SKM-1 treated with dmso at 0.1 percent for 144 hours (cell line): ENCODE measurements at regions not wholly inside any gene's neighbourhood (a gene's known extent, or its start where the extent isn't known, plus 50 kb on each side); places are given as distances from the start of the nearest gene placed in this dataset.

ENCODE experiments used
- DNase-seq: peaks from one replicate; lab custom pipeline; 2025; ENCODE audit not compliant: unreplicated experiment; lab: John Stamatoyannopoulos, UW

DNA sequence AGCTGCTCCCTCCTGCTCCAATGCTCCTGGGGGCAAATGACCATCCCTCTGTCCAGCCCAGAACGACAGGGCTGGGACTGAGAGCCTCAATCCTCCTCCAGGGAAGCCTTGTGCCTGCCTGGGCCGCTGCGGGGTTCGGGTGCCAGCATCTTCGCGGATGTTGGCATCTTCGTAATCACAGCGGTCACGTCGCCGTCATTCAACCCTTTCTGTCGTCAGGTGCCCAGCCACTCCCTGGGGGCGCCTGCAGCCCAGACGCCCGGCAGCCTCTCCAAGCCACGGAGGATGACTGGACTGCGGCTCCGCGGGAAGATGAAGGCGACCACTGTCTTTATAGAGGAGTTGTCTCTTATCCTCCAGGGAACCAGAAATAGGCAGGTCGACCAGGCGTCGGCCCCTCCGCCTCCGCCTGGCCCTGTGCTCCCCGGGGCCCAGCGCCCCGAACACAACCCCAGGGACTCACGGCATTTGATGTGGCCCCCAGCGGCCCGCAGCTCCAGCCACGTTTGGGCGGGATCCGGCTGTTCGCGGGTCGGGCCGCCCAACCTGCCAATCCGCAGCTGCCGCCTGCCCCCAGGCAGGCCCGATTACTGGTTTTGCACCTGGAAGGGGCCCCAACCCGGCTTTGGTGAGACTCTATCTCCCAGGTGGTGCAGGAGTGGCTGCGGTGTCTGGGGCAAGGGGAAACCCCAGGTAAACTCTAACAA is 113.9 kb downstream of the THNSL2 start:
- no peak for DNase-seq

DNA sequence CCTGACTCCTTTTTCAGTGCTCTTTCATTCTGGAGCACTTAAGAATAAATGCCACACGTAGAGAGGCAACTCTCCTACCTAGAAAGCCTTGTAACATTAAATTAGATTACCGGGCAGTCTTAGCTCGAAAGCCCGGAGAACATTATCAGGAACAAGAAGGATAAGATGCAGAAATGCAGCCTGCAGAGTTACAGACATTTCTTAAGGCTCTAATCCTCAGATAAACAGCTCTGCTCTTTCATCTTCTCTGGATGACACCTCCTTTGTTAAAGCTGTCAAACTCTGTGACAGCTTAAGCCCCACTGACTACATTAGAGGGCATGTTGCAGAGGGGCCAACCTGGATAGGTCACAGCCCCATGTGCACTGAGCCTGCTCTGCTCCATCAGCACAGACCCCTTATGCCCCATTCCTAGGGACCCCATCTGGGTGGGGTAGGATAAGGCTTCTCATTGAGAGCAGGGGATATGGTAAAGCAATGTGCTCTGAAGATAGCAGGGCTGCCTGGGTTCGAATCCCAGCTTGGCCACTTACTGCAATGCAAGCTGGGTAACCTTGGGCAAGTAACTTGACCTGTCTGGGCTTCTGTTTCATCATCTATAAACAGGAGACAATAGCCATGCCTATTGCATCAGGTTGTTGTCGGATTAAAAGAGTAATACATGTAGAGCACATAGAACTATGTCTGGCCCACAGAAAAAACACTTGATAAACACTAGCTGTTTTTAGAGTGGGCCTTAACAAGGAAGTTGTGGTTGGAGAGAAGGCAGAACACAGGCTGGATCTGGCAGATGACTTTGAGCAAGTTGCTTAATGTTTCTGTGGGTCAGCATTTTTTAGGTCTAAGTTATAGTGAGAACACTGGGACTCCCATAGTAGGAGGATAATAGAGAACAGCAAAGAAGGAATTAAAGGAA is 111.4 kb downstream of the THNSL2 start:
- DNase-seq = peak; percentile 94

DNA sequence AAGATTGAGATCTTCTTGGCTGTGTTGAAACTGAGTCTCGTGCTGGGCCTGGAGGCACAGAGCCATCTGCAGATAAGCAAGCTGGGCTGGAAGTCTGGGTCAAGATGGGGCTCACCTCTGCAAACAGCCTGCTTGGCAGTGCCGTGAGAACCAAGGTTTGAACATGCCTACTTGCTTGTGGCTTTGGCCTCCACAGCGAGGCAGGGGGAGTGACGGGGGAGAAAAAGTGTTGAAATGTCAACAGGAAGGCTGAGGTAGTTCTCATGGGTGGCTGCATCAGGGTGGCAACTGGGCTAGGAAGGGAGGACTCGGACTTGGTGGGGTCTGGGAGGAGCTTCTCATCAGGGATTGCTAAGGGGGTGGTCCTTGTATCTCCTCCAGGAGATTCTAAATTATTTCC is 99.7 kb downstream of the THNSL2 start:
- no peak for DNase-seq

DNA sequence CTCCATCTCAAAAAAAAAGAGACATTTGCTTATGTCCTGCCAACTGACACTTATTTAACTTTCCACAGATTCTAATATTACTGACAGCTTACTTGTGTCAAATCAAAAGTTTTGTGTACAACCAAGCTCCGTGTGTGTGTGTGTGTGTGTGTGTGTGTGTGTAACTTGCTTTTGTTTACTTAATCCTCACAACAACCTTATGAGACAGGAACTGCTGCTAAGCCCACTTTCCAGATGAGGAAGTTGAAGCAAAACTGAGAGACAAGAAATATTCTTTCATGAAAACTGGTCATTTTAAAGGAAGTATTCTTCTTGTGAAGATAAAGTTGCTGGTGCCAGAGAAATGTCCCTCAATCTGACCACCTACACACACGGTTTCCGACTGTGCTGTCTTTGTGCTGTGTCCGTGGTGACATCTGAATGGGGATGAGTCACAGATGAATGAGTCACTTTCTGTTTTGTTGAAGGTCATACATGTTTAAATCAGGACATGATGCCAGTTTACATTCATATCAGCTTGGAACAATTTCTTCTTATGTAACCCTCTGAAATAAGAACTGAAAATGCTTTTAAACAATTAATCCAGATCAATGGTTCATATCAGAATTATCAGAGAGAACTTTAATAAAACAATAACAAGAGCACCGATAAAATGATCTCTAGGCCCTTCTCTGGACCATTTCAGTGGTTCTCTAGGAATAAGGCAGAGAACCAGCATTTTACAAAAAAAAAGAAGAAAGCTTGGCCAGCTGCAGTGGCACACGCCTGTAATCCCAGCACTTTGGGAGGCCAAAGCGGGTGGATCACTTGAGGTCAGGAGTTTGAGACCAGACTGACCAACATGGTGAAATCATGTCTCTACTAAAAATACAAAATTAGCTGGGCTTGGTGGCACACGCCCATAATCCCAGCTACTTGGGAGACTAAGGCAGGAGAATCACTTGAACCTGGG is 95.5 kb downstream of the THNSL2 start:
- peak; percentile 69 for DNase-seq

DNA sequence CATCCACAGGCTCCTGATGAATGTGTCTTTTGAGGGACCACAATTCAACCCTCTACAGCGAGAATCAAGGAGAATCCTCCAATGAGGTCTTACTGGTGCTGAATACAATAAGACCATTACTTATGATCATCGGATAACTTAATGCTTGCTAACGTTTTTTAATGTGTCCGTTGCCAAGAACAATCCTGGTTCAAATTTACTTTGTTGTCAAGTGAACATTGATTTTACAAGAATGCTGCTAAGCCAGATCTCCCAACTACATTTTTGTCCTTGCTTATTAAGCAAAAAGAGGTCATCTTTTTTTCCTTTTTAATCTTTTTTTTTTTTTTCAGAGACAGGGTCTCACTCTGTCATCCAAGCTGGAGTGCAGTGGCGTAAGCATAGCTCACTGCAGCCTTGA is 93.7 kb downstream of the THNSL2 start:
- no peak for DNase-seq

DNA sequence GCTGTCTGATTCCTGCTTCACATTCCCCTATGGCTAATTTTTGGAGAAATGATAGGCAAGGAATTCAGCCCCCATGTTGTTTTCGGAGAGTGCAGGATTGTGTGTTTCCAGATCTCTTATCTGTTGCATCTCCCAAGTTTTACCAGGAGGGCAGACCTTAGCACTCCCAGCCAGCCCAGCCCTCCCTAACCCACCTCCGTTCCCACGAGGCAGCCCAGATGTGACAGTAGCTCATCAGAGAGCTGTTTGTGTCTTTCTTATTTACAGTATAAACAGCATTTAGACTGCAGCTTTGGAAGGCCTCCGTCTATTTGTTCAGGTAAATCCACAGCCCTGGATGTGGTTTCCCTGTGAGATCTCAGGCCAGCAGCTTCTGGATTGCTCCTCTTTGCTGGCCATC is 91.6 kb downstream of the THNSL2 start:
- DNase-seq = no peak

DNA sequence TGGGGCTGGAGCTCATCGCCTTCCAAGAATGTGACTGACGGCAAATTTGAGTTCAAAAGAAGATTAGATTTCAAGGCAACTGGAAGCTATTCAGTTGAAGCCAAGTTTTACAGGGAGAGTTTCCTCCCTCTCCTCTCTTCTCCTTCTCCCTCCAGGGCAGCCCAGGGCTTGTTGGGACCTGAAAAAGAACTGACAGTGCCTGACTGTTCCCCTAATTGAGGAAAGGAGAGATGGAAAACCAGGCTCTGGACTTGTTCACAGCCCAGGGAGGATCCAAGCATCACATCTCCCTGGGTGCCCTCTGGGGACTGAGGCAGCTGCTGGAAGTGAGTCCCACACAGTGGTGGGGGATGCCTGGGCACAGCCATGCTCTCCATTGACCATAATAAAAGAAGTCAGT is 88.1 kb downstream of the THNSL2 start:
- DNase-seq = no peak

DNA sequence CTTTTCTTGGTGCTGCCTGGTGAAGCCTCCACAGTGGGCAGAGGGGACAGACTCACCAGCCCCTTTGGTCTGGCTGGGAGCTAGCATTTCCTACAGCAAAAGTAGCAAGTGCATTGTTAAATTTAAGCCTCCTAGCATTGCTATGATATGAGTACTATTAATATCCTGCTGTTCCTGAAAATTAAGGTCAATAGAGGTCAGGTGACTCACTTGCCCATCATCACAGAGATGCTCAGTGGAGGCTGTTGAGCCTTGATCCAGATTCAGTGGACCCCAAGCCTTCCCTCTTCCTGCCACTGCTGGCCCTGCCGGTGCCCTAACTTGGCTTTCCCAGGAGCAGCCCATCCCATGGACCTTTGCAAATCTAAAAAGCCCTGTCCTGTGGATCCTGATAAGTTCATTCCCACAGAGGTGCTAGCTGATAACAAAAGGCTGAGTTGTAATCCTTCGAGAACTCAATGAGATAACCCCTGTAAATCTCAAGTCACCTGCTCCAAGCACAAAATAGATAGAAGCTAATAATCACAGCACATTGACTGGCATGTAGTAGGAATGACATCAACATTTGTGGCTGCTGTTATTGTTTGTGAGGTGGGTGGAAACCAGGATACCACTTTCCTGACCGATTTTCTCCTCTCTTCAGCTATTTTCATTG is 84.4 kb downstream of the THNSL2 start:
- no peak for DNase-seq

DNA sequence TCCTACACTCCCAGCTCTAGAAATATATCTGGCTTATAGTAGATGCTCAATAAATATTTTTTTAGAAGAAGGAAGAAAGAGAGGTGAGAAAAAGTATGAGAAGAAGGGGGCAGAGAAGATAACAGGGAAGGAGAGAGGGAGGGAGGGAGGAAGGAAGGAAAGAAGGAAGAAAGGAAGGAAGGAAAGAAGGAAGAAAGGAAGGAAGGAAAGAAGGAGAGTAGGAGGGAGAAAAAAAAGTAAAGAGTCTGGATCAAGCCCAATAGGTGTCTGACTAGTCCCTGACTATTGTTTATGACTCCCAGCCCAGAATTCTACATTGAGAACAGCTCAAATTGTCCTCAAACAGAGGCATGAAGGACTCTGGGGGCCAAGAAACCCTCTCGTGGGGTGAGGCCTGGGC is 83.9 kb downstream of the THNSL2 start:
- no peak for DNase-seq

DNA sequence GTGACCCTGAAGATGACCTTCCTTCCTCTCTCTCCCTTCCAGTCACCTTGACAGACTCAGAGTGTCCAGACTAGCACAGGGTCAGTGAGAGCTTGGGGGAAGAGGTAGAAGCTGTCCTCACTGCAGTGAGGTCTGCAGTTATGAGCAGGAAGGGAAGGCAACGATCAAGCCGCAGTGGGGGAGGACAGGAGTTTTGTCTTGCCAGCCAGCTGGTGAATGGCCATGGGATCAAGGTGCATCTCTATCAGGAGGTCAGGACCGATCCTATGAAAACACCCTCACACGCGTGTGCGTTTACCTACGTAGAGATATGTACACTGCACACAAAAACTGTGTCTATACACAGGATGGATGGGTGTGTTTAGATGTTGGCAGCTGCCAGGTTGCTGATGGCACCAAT is 83.2 kb downstream of the THNSL2 start:
- no peak for DNase-seq

DNA sequence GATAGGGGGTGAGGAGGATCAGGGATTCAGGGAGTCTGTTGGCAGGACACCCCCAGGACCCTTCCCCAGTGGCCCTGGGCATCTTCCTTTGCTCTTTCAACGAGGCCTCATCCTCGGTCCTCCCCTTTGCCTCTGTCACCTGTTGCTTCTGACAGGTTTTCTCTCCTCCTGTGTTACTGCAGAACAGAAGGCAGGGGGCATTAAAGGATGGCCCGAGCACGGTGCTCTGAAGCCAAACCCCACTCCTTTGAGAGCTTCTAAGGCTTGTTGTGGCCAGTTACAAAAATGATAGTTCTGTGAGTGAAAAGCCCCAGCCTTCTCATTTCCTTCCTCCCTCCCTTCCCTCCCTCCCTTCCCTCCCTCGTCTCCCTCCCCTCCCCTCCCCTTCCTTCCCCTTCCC is 82.5 kb downstream of the THNSL2 start:
- no peak for DNase-seq

DNA sequence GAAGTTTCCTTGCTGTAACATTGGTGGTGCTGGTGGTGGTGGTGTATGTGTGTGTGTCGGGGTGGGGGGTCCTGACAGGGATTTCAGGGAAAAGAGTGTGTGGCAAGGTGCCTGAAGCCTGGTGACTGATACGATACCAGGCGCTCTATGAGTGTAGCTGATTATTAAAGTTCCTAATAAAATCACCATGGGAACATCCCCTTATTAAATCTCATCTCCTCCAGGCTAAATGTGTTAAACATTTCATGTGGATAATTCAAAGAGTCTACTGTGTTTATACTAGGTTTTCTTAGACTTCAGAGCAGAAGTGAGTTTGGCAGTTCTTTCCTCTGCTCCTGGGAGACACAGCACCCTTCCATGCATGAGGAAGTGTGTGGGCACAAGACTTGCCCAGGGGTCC is 82.0 kb downstream of the THNSL2 start:
- no peak for DNase-seq

DNA sequence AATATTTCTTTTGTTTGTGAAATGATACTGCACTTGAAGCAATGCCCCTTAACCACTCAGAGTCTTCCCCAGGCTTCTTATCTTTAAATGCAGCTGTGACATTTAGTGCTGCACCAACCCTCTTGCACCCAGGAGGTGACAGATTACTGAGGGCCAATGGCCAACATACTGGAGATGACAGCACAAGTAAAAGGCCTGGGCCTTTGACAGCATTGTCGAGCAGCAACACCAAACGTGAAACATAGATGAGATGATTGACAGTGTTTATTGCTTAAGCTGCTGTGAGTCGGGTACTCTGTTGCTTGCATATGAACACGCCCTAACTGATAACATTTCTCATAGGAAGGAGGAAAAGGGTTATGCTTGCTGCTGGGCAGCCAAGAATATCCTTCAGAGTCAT is 80.3 kb downstream of the THNSL2 start:
- DNase-seq = no peak

DNA sequence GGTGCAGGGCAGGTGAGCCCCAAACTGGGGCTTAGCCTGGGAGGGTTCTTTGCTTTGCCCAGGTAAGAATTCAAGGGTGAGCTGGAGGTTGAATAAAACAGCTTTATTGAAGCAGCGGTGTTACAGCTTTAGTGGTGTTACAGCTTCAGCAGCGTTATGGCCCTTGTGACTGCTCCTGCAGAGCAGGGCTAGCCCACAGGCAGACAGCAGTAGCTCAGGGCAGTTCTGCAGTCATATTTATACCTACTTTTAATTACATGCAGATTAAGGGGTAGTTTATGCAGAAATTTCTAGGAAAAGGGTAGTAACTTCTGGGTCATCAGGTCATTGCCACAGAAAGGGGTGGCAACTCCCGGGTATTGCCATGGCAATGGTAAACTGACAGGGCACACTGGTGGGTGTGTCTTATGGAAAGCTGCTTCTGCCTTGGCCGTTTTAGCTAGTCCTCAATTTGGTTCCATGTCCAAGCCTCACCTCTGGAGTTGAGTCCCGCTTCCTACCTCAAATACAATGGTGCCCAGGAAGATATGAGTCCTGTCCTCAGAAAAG is 78.2 kb downstream of the THNSL2 start:
- no peak for DNase-seq

DNA sequence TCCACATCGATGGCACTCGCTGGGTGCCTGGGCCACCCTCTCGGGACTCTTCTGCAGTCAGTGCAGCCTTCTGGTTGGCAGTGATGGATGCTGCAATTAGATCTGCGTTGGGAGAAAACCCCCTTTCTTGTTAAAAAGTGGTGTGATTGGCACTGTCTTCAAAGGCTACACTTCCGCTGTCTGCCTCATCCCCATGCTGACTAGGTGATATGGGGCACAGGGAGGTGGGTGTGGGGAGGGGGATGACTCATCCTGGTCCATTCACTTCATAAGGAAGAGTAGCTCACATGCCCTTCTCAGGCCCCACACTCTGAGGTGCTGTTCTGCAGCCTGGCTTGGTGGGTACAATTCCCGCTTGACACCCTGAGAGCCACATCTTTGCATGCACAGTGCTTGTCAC is 77.4 kb downstream of the THNSL2 start:
- DNase-seq = no peak

DNA sequence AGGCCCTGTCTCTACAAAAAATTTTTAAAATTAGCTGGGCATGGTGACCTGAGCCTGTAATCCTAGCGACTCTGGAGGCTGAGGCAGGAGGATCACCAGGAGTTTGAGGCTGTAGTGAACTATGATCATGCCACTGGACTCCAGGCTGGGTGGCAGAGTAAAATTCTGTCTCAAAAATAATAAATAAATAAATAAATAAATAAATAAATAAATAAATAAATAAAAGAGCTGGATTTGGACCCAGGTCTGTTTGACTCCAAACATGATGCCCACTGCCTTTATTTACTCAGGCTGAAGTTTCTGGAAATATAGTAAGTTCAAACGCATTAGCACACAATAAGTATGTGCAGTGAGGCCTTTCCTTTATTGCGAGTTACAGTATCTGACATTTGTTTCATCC is 75.0 kb downstream of the THNSL2 start:
- no peak for DNase-seq

DNA sequence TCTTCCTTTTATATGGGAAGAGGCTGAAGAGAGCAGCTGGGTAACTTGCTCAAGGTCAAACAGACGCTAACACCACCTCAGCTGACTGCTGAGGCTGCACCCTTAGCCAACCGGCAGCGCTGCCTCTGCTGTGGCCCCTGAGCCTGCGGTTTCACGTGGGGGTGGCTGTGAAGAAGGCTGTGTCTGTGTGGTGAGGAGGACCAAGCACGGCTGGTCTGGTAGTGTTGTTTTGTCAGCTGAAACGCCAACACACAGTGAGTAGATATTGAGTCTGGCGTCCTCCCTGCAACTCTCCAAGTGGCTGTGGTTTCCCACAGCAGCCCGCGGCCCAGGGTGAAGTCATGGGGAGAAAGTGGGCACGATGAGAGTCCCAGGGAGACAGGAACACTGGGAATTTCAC is 69.6 kb downstream of the THNSL2 start:
- no peak for DNase-seq

DNA sequence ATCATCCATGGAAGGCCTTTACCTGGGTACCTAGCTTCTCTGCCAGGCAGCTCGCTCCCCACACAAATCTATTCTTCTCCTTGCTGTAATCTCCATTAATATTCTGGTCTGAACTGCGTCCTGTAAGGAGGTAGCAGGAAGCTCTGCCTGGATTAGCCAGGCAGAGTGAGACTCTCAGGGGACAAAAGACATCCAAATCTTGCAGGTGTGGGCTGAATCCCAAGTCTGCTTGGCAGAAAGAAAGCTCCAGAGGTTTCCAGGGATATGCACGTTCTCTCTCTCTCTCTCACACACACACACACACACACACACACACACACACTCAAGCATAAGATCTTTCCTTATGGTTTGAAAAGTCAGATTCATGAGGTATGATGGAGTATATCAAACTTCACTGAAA is 66.5 kb downstream of the THNSL2 start:
- DNase-seq = no peak
